Renal cortex interstitium (tissue), 11 donors: ENCODE measurements at regions not wholly inside any gene's neighbourhood (a gene's known extent, or its start where the extent isn't known, plus 50 kb on each side); places are given as distances from the start of the nearest gene placed in this dataset.
A peak's percentile ranks its signal among the peaks of the same experiment; 100 is the strongest.
"Not testable (repeated sequence)": the region's sequence is repeated elsewhere in the genome, so short reads cannot be mapped to it uniquely, and the experiment has no call there.

Experiments used
- DNase-seq, 11 donors: peaks; one replicate each; pipeline ENCODE4 v3.0.0-alpha.2; 2013; ENCODE audit warnings: low read depth in 9 of 11, low spot score in 4 of 11; ENCODE audit errors: extremely low read depth in 1 of 11

GRCh38 chr1:181248361-181248760 is 159.9 kb downstream of the IER5 start:
- DNase-seq: not testable (repeated sequence)

- DNase-seq: no peak
Measured at GRCh38 chr1:181249186-181249585, 160.7 kb downstream of the IER5 start.

GRCh38 chr1:181250038-181250437 is 161.5 kb downstream of the IER5 start:
- DNase-seq: peak in 4 of 11 donors; percentile 8 to 39 (median 14)

- DNase-seq: peak in 1 of 11 donors; percentile 3
Measured at GRCh38 chr1:181251001-181251712, 162.7 kb downstream of the IER5 start.

- DNase-seq: no peak
Measured at GRCh38 chr1:181251713-181252075, 163.2 kb downstream of the IER5 start.

GRCh38 chr1:181253601-181254000 is 165.1 kb downstream of the IER5 start:
- not testable (repeated sequence) for DNase-seq

GRCh38 chr1:181255270-181255929 is 166.9 kb downstream of the IER5 start:
- DNase-seq: no peak

GRCh38 chr1:181257117-181257516 is 168.6 kb downstream of the IER5 start:
- DNase-seq: no peak

- DNase-seq: no peak
Measured at GRCh38 chr1:181259026-181259745, 170.7 kb downstream of the IER5 start.

GRCh38 chr1:181260271-181260670 is 171.8 kb downstream of the IER5 start:
- DNase-seq: no peak

- DNase-seq: no peak
Measured at GRCh38 chr1:181260994-181261393, 172.5 kb downstream of the IER5 start.

GRCh38 chr1:181262069-181262468 is 173.6 kb downstream of the IER5 start:
- no peak for DNase-seq

- DNase-seq: no peak
Measured at GRCh38 chr1:181263444-181263843, 174.9 kb downstream of the IER5 start.

GRCh38 chr1:181264821-181265220 is 176.3 kb downstream of the IER5 start:
- no peak for DNase-seq

- no peak for DNase-seq
Measured at GRCh38 chr1:181284978-181285377, 196.5 kb downstream of the IER5 start.

GRCh38 chr1:181295217-181295616 is 188.1 kb upstream of the CACNA1E start:
- DNase-seq: no peak

GRCh38 chr1:181296180-181296579 is 187.1 kb upstream of the CACNA1E start:
- no peak for DNase-seq

GRCh38 chr1:181308098-181308497 is 175.2 kb upstream of the CACNA1E start:
- DNase-seq: no peak

- DNase-seq: no peak
Measured at GRCh38 chr1:181310560-181310959, 172.8 kb upstream of the CACNA1E start.

GRCh38 chr1:181312946-181313345 is 170.4 kb upstream of the CACNA1E start:
- DNase-seq: no peak
